Mucosa of rectum (tissue), 2 donors: ENCODE measurements at regions not wholly inside any gene's neighbourhood (a gene's known extent, or its start where the extent isn't known, plus 50 kb on each side); places are given as distances from the start of the nearest gene placed in this dataset.

Source experiments
- H3K27ac ChIP-seq, 2 donors: one replicate each; pipeline ENCODE4 v1.7.0; 2013; ENCODE audit warnings: inconsistent platforms in 2 of 2, low read depth in 2 of 2, low read length in 2 of 2
- H3K27me3 ChIP-seq, 2 donors: one replicate each; pipeline ENCODE4 v1.7.0; 2013; ENCODE audit warnings: low read length in 2 of 2; ENCODE audit not compliant: control insufficient read depth in 2 of 2, insufficient read depth in 2 of 2
- H3K36me3 ChIP-seq, 2 donors: one replicate each; pipeline ENCODE4 v1.7.0; 2013; ENCODE audit warnings: low read length in 2 of 2; ENCODE audit not compliant: control insufficient read depth in 2 of 2, insufficient read depth in 2 of 2
- H3K4me1 ChIP-seq, 2 donors: one replicate each; pipeline ENCODE4 v1.7.0; 2013; ENCODE audit warnings: low read length in 2 of 2, mild to moderate bottlenecking in 1 of 2; ENCODE audit not compliant: control insufficient read depth in 2 of 2, insufficient read depth in 2 of 2
- H3K4me3 ChIP-seq, 2 donors: one replicate each; pipeline ENCODE4 v1.7.0; 2013; ENCODE audit warnings: low read length in 2 of 2
- H3K9ac ChIP-seq, 2 donors: one replicate each; pipeline ENCODE4 v1.7.0; 2013; ENCODE audit warnings: low read length in 2 of 2, low read depth in 1 of 2, mild to moderate bottlenecking in 1 of 2
- H3K9me3 ChIP-seq, 2 donors: one replicate each; pipeline ENCODE4 v1.7.0; 2013; ENCODE audit warnings: low read length in 2 of 2; ENCODE audit not compliant: control insufficient read depth in 2 of 2
- donor health status: healthy.
- donor health status: Normal muscosa, but diverticular disease.

- H3K27me3 ChIP-seq: no peaks in the 10 kb centered on the region
- no peaks in the 10 kb centered on the region for H3K9me3 ChIP-seq
- no peak overlapping the region for H3K9ac ChIP-seq
- no peak overlapping the region for H3K27ac ChIP-seq
- no peak overlapping the region for H3K4me3 ChIP-seq
- no peaks in the 10 kb centered on the region for H3K4me1 ChIP-seq
- H3K36me3 ChIP-seq: no peaks in the 10 kb centered on the region
Measured at GRCh38 chr15:98444138-98444537, 204.2 kb upstream of the IGF1R start.

DNA sequence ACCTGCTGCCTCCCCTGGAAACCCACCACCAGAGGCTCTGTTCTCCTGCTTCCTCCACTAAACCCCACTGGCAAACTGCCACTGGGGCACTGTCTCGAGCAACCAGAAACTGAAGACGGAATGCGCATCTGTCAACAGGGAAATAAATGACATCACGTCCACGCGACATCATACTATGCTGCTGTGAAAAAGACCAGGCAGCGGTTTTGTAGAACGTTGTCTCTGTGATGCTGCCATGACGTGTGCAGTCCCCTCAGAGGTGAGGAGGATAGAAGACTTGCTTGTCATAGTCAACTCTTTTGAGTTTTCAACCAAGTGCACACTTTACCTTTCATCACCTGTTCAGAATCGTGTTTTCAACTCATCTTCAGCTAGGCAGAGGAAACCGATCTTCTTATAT is 203.0 kb upstream of the IGF1R start:
- H3K9me3 ChIP-seq: no peaks in the 10 kb centered on the region
- no peaks in the 10 kb centered on the region for H3K4me1 ChIP-seq
- H3K27ac ChIP-seq: no peak overlapping the region
- no peak overlapping the region for H3K9ac ChIP-seq
- no peaks in the 10 kb centered on the region for H3K27me3 ChIP-seq
- no peak overlapping the region for H3K4me3 ChIP-seq
- no peaks in the 10 kb centered on the region for H3K36me3 ChIP-seq

DNA sequence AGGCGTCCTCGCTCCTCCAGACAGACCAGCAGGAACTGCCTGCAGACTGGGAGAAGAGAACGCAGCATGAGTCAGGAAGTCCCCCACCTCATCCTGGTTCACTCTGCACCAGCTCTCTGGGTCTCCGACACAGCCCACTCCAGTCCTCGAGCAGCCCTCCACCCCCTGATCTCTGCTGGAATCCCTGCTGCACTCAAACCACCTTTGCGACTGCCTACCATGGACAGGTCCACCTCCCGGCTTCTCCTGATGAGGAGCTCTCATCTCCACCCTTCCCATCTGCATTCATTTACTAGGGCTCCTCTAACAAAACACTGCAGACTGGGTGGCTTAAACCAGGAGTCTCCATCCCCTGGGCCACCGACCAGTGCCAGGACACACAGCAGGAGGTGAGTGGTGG is 202.3 kb upstream of the IGF1R start:
- Histone ChIP-seq H3K27me3 (no peaks in the 10 kb centered on the region), H3K9me3 (no peaks in the 10 kb centered on the region), H3K9ac (no peak overlapping the region), H3K36me3 (no peaks in the 10 kb centered on the region), H3K4me1 (no peaks in the 10 kb centered on the region), H3K4me3 (no peak overlapping the region), H3K27ac (no peak overlapping the region)

DNA sequence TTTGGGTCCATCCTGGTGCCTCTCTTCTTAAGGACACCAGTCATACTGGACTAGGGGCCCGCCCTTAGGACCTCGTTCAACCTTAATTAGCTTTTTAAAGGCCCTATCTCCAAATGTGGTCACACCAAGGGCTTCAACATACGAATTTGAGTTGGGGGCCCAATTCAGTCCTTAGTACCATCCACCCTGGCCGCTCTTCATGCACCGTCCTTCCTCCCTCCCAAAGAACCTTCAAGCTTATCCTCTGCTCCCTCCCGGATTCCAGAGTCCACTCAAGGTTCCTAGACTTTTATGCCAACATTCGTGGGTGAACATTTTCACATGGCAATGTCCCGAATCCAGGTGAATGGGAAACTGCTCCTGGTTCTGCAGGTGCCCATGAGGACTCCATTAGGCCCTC is 201.3 kb upstream of the IGF1R start:
- no peak overlapping the region for H3K9ac ChIP-seq
- H3K9me3 ChIP-seq: no peaks in the 10 kb centered on the region
- H3K27ac ChIP-seq: no peak overlapping the region
- no peaks in the 10 kb centered on the region for H3K27me3 ChIP-seq
- H3K4me1 ChIP-seq: no peaks in the 10 kb centered on the region
- H3K36me3 ChIP-seq: no peaks in the 10 kb centered on the region
- no peak overlapping the region for H3K4me3 ChIP-seq

GRCh38 chr15:98451236-98451635 is 197.1 kb upstream of the IGF1R start:
- Histone ChIP-seq H3K27ac (no peak overlapping the region), H3K36me3 (no peaks in the 10 kb centered on the region), H3K4me3 (no peak overlapping the region), H3K27me3 (no peaks in the 10 kb centered on the region), H3K9ac (no peak overlapping the region), H3K4me1 (no peaks in the 10 kb centered on the region), H3K9me3 (no peaks in the 10 kb centered on the region)

DNA sequence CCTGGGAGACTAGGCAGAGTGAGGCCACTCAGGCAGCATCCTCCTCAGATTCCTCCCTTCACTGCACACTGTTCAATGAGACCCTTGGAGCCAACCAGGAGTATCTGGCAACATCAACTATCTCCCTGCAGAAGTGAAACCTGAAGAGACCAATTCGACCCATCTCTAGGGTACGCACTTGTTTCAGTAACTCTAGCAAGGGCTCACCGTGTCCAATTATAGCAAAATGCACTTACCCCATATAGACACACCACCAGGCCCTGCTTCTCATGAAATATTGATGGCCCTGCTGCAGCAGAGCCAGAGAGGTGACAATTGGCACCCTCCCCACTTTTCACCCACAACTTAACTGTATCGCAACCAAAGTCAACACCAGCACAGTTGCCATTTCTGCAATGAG is 196.1 kb upstream of the IGF1R start:
- Histone ChIP-seq H3K36me3 (no peaks in the 10 kb centered on the region), H3K27me3 (no peaks in the 10 kb centered on the region), H3K4me1 (no peaks in the 10 kb centered on the region), H3K4me3 (no peak overlapping the region), H3K9ac (no peak overlapping the region), H3K27ac (no peak overlapping the region), H3K9me3 (no peaks in the 10 kb centered on the region)

DNA sequence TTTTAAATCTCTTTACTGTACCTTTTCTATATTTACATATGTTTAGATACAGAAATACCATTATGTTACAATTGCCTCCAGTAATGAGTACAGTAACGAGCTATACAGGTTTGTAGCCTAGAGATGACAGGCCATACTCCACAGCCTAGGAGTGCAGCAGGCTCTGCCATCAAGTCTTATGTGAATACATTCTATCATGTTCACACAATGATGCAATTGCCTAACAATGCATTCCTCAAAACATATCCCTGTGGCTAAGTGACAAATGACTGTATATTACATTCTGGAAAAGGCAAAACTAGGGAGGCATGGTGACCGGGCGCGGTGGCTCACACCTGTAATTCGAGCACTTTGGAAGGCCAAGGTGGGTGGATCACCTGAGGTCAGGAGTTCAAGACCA is 192.4 kb upstream of the IGF1R start:
- H3K9ac ChIP-seq: no peak overlapping the region
- no peak overlapping the region for H3K4me3 ChIP-seq
- H3K36me3 ChIP-seq: no peaks in the 10 kb centered on the region
- H3K27ac ChIP-seq: no peak overlapping the region
- no peaks in the 10 kb centered on the region for H3K4me1 ChIP-seq
- no peaks in the 10 kb centered on the region for H3K9me3 ChIP-seq
- no peaks in the 10 kb centered on the region for H3K27me3 ChIP-seq

GRCh38 chr15:98476559-98476958 is 171.8 kb upstream of the IGF1R start:
- H3K9ac ChIP-seq: no peak overlapping the region
- no peak overlapping the region for H3K27ac ChIP-seq

DNA sequence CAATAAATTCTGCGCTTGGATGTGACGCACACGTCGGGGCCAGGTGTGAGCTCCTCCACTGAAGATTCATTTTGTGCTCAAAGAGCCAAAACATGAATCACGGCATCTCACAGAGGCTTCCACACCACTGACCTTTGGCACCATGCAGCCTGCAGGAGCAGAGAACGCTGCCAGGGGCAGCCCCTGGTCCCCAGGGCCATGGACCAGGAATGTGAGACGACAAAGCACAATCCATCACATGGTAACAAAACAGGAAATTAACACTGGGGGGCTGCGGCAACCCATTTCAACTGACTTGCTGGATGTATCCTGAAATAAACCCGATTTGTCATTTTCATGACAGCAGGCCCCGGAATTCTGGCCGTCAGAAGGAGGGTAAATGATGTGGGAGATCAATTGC is 167.5 kb upstream of the IGF1R start:
- no peak overlapping the region for H3K4me3 ChIP-seq
- peaks cover 0 to 4% of the 10 kb centered on the region in 2 donors for H3K9me3 ChIP-seq
- no peak overlapping the region for H3K27ac ChIP-seq

More at GRCh38 chr15:98476559-98476958, 171.8 kb upstream of the IGF1R start:
- Histone ChIP-seq H3K4me3 (no peak overlapping the region), H3K36me3 (no peaks in the 10 kb centered on the region), H3K9me3 (peaks cover 0 to 4% of the 10 kb centered on the region in 2 donors), H3K4me1 (no peaks in the 10 kb centered on the region), H3K27me3 (no peaks in the 10 kb centered on the region)

GRCh38 chr15:98483575-98484130 is 164.7 kb upstream of the IGF1R start:
- Histone ChIP-seq H3K27me3 (no peaks in the 10 kb centered on the region), H3K36me3 (no peaks in the 10 kb centered on the region), H3K9me3 (no peaks in the 10 kb centered on the region), H3K9ac (no peak overlapping the region), H3K4me1 (no peaks in the 10 kb centered on the region), H3K27ac (no peak overlapping the region), H3K4me3 (no peak overlapping the region)

More for the DNA sequence above, 167.5 kb upstream of the IGF1R start:
- Histone ChIP-seq H3K4me1 (no peaks in the 10 kb centered on the region), H3K9ac (no peak overlapping the region), H3K36me3 (no peaks in the 10 kb centered on the region), H3K27me3 (no peaks in the 10 kb centered on the region)

DNA sequence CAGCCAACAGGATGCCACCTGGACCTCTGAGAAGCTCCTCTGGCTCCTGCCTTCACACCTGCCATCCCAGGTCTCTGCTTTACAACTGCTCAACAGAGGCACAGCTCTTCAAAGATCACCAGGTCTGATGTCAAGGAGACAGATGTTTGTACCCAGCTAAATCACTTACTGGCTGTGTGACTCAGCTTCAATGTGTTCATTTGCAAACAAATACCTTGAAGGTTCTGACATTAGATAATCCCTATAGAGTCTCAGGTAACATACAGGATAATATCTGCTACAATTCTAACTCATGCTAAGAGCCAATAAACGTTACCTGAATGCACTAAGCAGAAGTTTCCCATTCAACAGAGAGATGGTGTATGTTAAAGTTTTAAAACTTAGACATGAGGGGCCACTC is 163.4 kb upstream of the IGF1R start:
- H3K9me3 ChIP-seq: no peaks in the 10 kb centered on the region
- no peak overlapping the region for H3K4me3 ChIP-seq
- no peak overlapping the region for H3K9ac ChIP-seq
- H3K4me1 ChIP-seq: no peaks in the 10 kb centered on the region
- H3K27me3 ChIP-seq: no peaks in the 10 kb centered on the region
- no peaks in the 10 kb centered on the region for H3K36me3 ChIP-seq
- no peak overlapping the region for H3K27ac ChIP-seq
